Activated T-cell treated with anti-CD3 and anti-CD28 coated beads for 24 hours (primary cell): ENCODE measurements at regions not wholly inside any gene's neighbourhood (a gene's known extent, or its start where the extent isn't known, plus 50 kb on each side); places are given as distances from the start of the nearest gene placed in this dataset.

Source experiments
- DNase-seq: peaks from one replicate; pipeline ENCODE4 v3.0.0-alpha.2; 2020; ENCODE audit warnings: low read depth

DNA sequence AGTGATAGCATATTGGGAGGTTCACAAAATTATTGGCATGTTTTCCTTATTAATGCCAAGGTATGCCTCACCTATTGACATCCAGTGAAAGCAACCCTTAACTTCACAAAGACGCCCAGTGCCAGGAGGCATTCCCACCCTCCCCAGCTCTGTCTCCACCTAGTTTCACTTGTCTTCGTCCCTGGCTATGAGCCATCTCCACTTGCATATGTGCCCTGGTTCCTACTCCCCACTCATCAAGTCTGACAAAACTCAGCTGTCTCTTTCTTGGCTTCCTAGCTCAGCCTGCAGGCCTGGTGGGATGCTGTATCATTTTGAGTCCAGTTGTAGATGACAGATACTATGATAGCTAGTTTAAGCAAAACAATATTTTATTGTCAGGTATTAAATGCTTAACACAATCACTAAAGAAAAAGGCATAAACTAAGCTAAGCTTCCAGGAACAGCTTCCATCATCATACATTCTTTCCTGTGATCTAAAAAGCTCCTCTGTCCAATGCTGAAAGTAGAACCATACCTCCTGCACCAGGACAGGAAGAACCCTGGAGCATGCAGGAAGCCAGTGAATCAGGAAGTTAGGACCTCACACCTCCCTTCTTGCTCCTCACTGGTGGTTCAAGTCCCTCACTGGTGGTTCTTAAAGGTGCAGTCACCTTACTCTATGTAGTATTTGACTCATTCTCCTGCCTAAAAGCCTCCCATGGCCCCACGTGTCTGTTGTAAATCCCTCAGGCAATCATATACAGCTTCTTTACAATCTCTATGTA, 410.3 kb upstream of the RASGEF1B start:
- DNase-seq, result no peak

DNA sequence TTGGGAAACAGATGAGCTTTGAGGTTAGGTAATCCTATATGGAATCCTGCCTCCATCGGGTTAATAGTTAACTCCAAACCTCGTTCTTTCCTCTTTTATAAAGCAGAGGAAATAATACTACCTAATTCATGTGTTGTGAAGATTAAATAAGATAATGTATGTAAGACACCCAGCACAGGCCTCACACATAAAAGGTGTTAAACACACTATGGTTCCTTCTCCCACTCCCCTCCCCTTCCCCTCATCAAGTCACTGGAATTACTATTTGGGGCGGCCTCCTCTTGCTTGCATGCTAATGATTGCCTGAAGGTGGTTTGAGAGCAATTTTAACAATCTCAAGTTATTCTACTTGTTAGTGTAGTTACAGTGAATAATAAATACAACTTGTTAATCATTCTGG, 404.4 kb upstream of the RASGEF1B start:
- no peak for DNase-seq

DNA sequence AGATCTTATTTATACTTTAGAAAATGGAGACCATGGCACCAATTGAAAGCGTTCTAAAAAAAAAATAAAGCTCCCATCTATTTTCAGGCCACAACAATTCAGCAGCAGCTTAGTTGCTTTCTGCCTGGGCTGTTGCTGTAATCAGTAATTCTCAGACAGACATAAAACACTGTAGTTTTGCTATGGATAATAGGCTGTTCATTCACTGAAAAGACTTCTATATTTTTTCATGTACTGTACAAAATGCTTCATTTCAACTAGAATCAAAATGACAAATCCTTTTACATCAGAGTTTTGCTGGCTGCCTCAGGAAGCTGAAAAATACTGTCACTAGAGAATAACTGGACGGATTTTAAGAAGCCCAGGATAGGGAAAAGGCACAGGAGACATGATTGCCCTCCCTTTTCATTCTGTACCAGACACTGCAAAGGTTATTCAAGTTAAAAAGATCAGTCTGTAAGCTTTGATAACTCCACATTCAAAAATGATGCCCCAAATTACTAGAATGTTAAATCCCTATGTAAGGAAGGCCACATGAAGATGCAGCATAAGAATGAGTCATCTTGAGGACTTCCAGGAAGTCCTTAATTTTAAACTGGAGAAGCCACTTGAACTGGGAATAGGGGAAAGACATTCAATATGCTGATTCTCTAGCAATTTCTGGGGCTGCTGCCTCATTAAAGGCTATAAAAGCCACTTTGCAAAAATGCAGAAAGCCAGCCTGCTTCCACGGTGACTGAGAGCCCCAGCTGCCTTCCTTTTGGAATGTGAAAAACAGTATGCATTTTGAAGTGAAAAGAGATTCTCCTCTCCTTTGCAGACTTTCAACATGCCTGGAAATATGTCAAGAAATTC, 403.2 kb upstream of the RASGEF1B start:
- no peak for DNase-seq

GRCh38 chr4:81870275-81870674, 398.6 kb upstream of the RASGEF1B start:
- no peak for DNase-seq

DNA sequence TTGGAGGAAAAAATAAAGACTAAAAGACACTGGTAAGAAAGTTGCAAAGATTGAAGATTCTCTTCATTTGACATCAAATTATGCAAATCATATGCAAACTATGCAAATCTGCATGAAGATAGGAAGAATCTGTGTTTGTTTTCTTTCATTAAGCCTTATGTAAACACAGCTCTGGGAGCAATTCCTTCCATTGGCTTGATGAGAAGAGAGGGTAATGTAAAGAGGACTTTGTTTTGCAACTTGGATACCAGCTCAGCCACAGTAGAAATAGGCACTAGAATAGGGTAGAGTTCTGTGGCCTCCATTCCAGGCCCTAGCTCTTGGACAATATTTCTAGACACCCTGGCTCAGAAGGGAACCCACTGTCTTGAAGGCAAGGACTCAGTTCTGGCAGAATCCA, 388.4 kb upstream of the RASGEF1B start:
- DNase-seq, result no peak

DNA sequence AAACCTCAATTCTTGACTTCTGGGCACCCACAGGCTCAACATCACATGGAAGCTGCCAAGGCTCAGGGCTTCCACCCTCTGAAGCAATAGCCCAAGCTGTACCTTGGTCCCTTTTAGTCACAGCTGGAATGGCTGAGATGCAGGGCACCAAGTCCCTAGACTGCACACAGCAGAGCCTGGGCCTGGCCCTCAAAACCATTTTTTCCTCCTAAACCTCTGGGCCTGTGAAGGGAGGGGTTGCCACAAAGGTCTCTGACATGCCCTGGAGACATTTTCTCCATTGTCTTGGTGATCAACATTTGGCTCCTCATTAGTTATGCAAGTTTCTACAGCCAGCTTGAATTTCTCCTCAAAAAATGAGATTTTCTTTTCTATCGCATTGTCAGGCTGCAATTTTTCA, 382.7 kb upstream of the RASGEF1B start:
- DNase-seq, result no peak

DNA sequence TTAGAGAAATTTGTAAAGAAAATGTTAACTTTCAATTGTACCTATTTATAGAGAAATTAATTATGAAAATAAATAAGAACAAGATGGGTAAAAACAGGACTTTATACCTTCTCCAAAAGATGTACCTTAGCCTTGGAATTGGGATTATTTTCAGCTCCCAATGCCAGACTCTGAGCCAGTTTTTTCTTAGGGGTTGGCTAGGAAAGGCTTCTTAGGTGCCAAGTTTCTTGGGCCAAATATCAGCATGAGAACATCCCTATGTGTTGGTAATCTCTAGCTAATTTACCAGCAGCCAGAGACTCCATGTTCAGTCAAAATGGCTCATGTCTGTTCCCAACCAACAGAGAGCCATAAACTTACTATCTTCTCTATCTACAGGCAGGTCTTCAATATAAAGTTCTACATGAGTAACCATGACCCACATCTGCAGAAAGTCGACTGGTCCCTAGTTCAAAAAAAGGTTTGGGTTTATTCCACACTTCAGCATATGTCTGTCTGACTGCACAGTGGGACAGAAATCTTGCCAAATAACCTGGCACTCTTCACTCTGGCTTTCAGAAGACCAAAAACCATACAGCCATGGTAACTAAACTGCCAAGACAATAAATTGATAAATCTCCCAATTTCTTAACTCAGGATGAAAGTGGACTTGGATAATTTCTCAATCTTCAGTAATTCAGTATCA, 380.5 kb upstream of the RASGEF1B start:
- no peak for DNase-seq

DNA sequence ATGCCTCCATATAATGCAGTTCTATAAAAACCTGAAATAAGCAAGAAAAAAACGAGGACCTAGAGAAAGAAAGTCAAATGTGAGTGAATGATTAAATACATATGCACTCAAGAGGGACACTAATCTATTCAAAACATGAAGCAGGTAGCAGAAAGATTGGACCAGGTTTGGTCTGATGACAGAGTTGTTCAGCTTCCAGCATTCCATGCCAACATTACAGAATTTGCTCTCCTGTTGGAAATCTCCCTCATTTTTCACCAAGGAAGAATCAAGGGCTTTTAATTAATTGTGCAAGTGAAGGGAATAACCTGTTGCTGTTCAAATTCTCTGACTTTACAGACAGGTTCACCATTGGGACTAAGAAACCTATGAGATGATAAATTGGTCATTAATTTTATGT, 379.0 kb upstream of the RASGEF1B start:
- no peak for DNase-seq

DNA sequence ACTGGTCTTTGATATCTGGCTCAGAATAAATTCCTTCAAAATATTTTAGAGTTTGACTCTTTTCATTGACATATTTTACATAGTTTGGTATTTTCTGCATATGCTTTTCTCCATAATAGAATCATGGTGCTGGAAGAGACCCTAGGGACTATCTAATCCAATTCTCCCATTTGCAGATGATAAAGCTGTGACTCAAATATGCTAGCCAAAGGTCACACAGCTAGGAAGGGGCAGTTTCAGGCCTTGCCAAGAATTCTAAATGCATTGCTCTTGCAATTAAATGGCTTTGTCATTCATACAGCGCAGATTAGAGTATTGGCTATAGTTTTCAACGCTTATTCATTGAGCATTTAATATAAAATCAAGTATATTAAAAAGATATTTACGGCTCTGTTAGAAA, 374.1 kb upstream of the RASGEF1B start:
- no peak for DNase-seq

GRCh38 chr4:81845273-81845672, 373.6 kb upstream of the RASGEF1B start:
- DNase-seq, result no peak

DNA sequence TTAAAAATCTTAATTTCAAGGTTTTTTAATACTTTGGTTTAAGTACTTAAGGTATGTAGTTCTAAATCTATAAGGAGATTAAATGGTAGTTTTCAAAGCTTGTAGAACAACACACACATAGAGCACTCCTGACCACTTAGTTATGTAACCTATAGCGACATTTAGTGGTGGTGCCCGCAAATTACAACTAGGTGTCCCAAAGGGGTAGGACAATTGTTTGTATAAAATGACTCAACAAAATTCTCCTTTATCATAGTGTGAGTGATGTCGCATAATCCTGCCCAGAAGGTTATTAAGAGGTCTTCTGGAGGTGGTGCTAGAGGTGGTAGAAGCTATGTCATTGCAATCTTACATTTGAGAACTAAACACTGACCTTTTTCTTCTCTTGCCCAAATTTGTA, 373.0 kb upstream of the RASGEF1B start:
- peak; percentile 75 for DNase-seq

DNA sequence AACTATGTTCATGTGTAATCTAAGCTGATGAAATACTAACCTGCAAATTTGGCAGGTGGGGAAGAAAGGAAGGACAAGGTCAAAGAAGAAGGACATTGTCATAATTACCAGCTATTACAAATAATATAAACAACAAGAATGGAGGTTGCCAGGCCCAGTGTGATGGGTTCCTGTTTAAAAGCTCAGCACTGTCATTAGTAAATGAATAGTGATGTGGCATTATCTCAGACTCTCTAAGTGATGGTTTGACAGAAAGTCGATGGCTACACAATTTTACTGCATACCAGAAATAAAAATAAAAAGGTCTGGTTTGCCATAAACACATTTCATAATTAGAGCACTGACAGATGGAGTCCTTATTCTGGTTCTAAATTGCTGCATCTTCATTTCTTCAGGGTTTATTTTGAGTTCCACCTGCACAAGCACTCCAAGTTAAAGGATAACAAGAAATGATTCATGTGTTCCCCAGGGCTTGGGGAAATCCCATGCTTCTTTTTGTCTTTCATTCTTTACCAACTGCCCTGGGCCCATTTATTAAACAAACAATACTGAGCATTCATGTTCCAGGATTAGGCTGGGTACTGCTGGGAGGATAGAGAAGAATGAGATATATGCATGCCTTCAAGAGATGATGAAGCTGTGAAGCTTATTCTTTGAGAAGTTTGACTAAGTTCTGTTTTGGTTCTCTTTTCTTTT, 367.8 kb upstream of the RASGEF1B start:
- no peak for DNase-seq

GRCh38 chr4:81838586-81838985, 366.9 kb upstream of the RASGEF1B start:
- DNase-seq, result no peak

GRCh38 chr4:81836716-81837115, 365.0 kb upstream of the RASGEF1B start:
- DNase-seq, result no peak

GRCh38 chr4:81833576-81833975, 361.9 kb upstream of the RASGEF1B start:
- DNase-seq, result no peak

DNA sequence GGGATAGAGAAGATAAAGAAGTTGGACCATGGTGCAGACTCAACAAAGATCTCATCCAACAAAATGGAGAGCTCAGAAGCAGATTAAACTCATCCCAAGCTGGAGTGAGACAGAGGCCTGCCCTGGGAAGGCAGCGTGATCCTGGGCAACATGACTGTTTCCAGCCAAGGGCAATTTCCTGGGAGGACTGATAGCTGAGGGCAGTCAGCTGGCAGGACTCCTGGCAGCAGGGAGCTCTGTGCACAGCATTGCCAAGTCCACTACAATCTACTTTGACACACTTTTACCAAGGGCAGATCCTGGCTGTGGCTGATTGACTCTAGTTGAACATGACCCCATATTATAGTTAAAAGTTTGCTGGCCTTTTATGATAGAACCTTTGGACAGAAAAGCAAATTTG, 357.3 kb upstream of the RASGEF1B start:
- no peak for DNase-seq

DNA sequence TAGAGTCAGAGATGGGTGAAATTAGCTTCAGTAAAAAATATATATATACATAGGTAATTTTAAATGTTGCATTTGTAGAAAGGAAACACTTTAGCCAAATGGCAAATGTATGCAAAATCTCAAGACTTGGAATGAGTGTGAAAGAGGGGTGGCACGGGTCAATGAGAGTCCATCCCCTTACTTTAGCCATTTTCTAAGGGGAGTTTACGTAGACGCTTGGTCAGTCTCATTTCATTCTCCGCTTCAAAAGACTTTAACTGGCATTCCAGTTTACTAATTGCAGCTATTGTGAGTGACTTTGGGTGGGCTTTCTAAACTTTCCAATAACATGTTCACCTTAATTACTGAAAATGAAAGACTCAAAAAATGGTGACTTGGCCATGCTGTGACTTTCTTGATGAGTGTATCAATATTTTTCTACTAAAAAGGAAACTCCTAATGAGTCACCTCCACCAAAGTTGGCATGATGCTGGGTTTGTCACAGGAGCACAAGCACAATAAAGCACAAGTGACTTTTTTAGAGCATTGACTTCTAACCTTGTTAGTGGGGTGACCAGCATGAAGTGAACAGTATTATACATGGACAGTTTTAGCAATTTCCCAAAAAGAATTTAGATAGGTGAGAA, 356.0 kb upstream of the RASGEF1B start:
- peak; percentile 16 for DNase-seq

DNA sequence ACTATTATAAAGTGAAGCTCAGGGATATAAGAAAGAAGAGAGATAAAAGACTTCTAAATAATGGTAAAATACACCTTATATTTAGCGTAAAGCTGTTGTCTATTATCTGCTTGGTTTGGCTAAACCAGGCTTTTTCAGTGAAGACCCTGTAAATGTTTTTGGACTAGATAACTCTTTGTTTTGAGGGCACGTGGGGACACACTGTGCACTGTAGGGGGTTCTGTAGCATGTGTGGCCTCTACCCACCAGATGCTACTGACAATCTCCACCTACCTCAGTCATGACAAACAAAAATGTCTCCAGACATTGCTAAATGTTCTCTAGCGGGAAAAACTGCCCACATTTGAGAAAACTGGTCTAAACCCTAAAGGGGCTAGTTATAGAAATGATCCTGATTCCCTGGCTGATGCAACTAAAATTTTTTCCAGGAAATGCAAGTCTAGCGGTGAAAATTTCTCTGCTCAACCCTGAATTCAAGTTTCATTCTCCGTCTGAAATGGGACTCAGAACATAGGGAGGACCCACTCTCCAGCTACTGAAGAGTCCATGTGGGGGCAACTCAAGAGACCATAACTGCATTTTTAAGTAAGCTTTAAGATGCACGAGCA, 355.2 kb upstream of the RASGEF1B start:
- DNase-seq, result no peak

- no peak for DNase-seq
Observed at GRCh38 chr4:81826335-81826734, 354.6 kb upstream of the RASGEF1B start.

- DNase-seq, result no peak
Observed at GRCh38 chr4:81818385-81818920, 346.7 kb upstream of the RASGEF1B start.
